HepG2 (cell line): ENCODE measurements at regions not wholly inside any gene's neighbourhood (a gene's known extent, or its start where the extent isn't known, plus 50 kb on each side); places are given as distances from the start of the nearest gene placed in this dataset.
A peak's percentile ranks its signal among the peaks of the same experiment; 100 is the strongest.

Source experiments
- ATAC-seq: fragments of 200-7000 bp; cut with Tn5 transposase; 3 replicates; pipeline ENCODE4 v1.9.1; 2020; ENCODE audit warnings: mild to moderate bottlenecking, moderate library complexity
- BruUV-seq: library from RNA; stranded (reverse); fragments of 400-500 nt; replicated peaks from 2 replicates; lab custom pipeline; 2021; lab: Mats Ljungman, UMichigan
- CTCF ChIA-PET: fragments of 300-600 bp; formaldehyde crosslinking; extraction: SDS; loops from one replicate; lab custom pipeline; 2021; ENCODE audit warnings: low total read pairs, inconsistent platforms, low intra/inter-chr PET ratio; lab: Yijun Ruan, JAX
- POLR2A ChIA-PET: fragments of 350-600 bp; sonication (Branson Sonifier 250); formaldehyde crosslinking; loops from one replicate; lab custom pipeline; 2020; ENCODE audit warnings: antibody characterized with exemption, inconsistent platforms; lab: Yijun Ruan, JAX
- DNase-seq: peaks from one replicate; pipeline ENCODE4 v3.0.0-alpha.2; 2015; ENCODE audit warnings: low spot score
- FAIRE-seq: peaks from 3 replicates; lab custom pipeline; 2011; peaks lifted over from hg19 to GRCh38; lab: Jason Lieb, UNC
- H2AFZ ChIP-seq: one replicate; pipeline ENCODE4 v1.6.1; 2011; ENCODE audit warnings: low read length, inconsistent platforms
- H3K27ac ChIP-seq: fragments of 300-600 bp; 3 replicates; pipeline ENCODE4 v1.8.0; 2011; ENCODE audit warnings: mixed run types, mild to moderate bottlenecking, mixed read lengths, low read length, inconsistent platforms; ENCODE audit not compliant: insufficient read depth; ENCODE audit errors: extremely low read length
- H3K27me3 ChIP-seq, 2 experiments: fragments of 200-600 bp in 1 of 2; 2 replicates in 1 of 2; 3 replicates in 1 of 2; pipeline versions ENCODE4 v1.6.0 to v1.8.0; 2011; ENCODE audit warnings: low read length in 2 of 2, mild to moderate bottlenecking in 2 of 2, moderate library complexity in 2 of 2, inconsistent platforms in 1 of 2; ENCODE audit not compliant: insufficient read depth in 2 of 2, control insufficient read depth in 1 of 2
- H3K36me3 ChIP-seq, 2 experiments: fragments of 200-600 bp in 1 of 2; replicated peaks in 1 of 2; 2 replicates in 1 of 2; 3 replicates in 1 of 2; pipeline versions ENCODE4 v1.5.1 to v1.8.0; 2011; ENCODE audit warnings: low read length in 2 of 2, inconsistent platforms in 1 of 2; ENCODE audit not compliant: insufficient read depth in 2 of 2, control insufficient read depth in 1 of 2
- H3K4me1 ChIP-seq: 2 replicates; pipeline ENCODE4 v1.5.1; 2012; ENCODE audit warnings: low read length, inconsistent platforms; ENCODE audit not compliant: insufficient read depth
- H3K4me2 ChIP-seq: 2 replicates; pipeline ENCODE4 v1.6.0; 2011; ENCODE audit warnings: low read depth, low read length, inconsistent platforms
- H3K4me3 ChIP-seq, 3 experiments: fragments of 200-600 bp in 1 of 3; sonication (generic), shearing (Covaris generic) in 1 of 3; replicated peaks in 1 of 3; 2 replicates each; pipeline ENCODE4 v1.5.1; 2011 to 2016; ENCODE audit warnings: low read length in 3 of 3, inconsistent platforms in 2 of 3, low read depth in 2 of 3, mild to moderate bottlenecking in 2 of 3, control low read depth in 1 of 3, mixed read lengths in 1 of 3; ENCODE audit not compliant: insufficient read depth in 1 of 3
- H3K79me2 ChIP-seq: one replicate; pipeline ENCODE4 v1.6.1; 2011; ENCODE audit warnings: low read length, inconsistent platforms; ENCODE audit not compliant: insufficient read depth
- H3K9ac ChIP-seq: 2 replicates; pipeline ENCODE4 v1.6.0; 2011; ENCODE audit warnings: mild to moderate bottlenecking, low read depth, low read length, inconsistent platforms; ENCODE audit not compliant: insufficient read depth
- H3K9me3 ChIP-seq: 2 replicates; pipeline ENCODE4 v1.5.1; 2012; ENCODE audit warnings: mild to moderate bottlenecking, low read length
- H4K20me1 ChIP-seq: 2 replicates; pipeline ENCODE4 v1.6.0; 2011; ENCODE audit warnings: inconsistent platforms, mild to moderate bottlenecking, low read length, moderate library complexity; ENCODE audit not compliant: insufficient read depth
- ATF7 ChIP-seq, 2 experiments: fragments of 450-650 bp in 1 of 2; sonication (generic) in 1 of 2; formaldehyde crosslinking in 1 of 2; IDR thresholded peaks; 2 replicates each; pipeline versions ENCODE4 v1.4.0 to v1.6.1; 2016 to 2020; ENCODE audit warnings: antibody characterized with exemption in 1 of 2, mild to moderate bottlenecking in 1 of 2, missing genetic modification reagents in 1 of 2
- ISX ChIP-seq: sonication (generic); formaldehyde crosslinking; conservative IDR thresholded peaks from 2 replicates; pipeline ENCODE4 v1.5.0; 2020; ENCODE audit warnings: missing genetic modification reagents
- MIXL1 ChIP-seq: IDR thresholded peaks from 2 replicates; pipeline ENCODE4 v1.6.1; 2016
- POLR2A ChIP-seq, 2 experiments: IDR thresholded peaks; 2 replicates each; pipeline ENCODE4 v1.6.1; 2011; ENCODE audit warnings: low read depth in 2 of 2, low read length in 2 of 2, mild to moderate bottlenecking in 1 of 2, moderate library complexity in 1 of 2; ENCODE audit not compliant: insufficient read depth in 1 of 2
- SP2 ChIP-seq: sonication (generic); formaldehyde crosslinking; IDR thresholded peaks from 2 replicates; pipeline ENCODE4 v1.5.1; 2020; ENCODE audit warnings: mild to moderate bottlenecking, missing genetic modification reagents
- ZMYM4 ChIP-seq: sonication (generic); formaldehyde crosslinking; IDR thresholded peaks from 2 replicates; pipeline ENCODE4 v1.8.1; 2023; ENCODE audit warnings: mild to moderate bottlenecking, missing genetic modification reagents
- ZNF260 ChIP-seq: sonication (generic); formaldehyde crosslinking; IDR thresholded peaks from 2 replicates; pipeline ENCODE4 v1.4.0; 2020; ENCODE audit warnings: missing genetic modification reagents, low read depth, mild to moderate bottlenecking, borderline replicate concordance
- ZNF724P ChIP-seq: sonication (generic); formaldehyde crosslinking; IDR thresholded peaks from 2 replicates; pipeline ENCODE4 v1.8.0; 2022; ENCODE audit warnings: missing genetic modification reagents, borderline replicate concordance
- WGBS: methylation state at CpG from one replicate; pipeline ENCODE4 v1.1.6; 2017; ENCODE audit warnings: low lambda C conversion rate; 5-methylcytosine and 5-hydroxymethylcytosine counted together
- in situ Hi-C: cut with HindIII; loops from 2 replicates; pipeline ENCODE4 v1.10.0; 2017; ENCODE audit warnings: low pct_unique_long_range_greater_than_20kb; ENCODE audit not compliant: extremely low pct_ligation_motif_present
- intact Hi-C: fragments of 100-400 bp; cut with micrococcal nuclease; formaldehyde crosslinking; loops from one replicate; pipeline ENCODE4 v1.10.0; 2022; ENCODE audit not compliant: unreplicated experiment
- TF ChIP-seq, protein P1 (sequence below): sonication (generic); formaldehyde crosslinking; IDR thresholded peaks from 2 replicates; pipeline ENCODE4 v1.4.0; 2020; ENCODE audit warnings: missing genetic modification reagents
- TF ChIP-seq, protein P2 (sequence below): sonication (generic); formaldehyde crosslinking; IDR thresholded peaks from 2 replicates; pipeline ENCODE4 v1.4.0; 2020; ENCODE audit warnings: low read depth, mild to moderate bottlenecking, missing genetic modification reagents
- TF ChIP-seq, protein P3 (sequence below): sonication (generic); formaldehyde crosslinking; IDR thresholded peaks from 2 replicates; pipeline ENCODE4 v1.4.0; 2020; ENCODE audit warnings: missing genetic modification reagents, borderline replicate concordance

- TF ChIP-seq, protein P1, sequence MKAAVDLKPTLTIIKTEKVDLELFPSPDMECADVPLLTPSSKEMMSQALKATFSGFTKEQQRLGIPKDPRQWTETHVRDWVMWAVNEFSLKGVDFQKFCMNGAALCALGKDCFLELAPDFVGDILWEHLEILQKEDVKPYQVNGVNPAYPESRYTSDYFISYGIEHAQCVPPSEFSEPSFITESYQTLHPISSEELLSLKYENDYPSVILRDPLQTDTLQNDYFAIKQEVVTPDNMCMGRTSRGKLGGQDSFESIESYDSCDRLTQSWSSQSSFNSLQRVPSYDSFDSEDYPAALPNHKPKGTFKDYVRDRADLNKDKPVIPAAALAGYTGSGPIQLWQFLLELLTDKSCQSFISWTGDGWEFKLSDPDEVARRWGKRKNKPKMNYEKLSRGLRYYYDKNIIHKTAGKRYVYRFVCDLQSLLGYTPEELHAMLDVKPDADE (CRISPR knock-in tag): no peak
- TF ChIP-seq ISX (no peak), MIXL1 (CRISPR knock-in tag) (no peak), SP2 (no peak), ZNF260 (CRISPR knock-in tag) (no peak), POLR2A (IDR thresholded peaks at IDR 0.05; ENCODE audit: insufficient read depth in 1 of 2, low read depth in 2 of 2, low read length in 2 of 2) (no peak), ZMYM4 (CRISPR knock-in tag) (no peak)
- TF ChIP-seq, protein P2, sequence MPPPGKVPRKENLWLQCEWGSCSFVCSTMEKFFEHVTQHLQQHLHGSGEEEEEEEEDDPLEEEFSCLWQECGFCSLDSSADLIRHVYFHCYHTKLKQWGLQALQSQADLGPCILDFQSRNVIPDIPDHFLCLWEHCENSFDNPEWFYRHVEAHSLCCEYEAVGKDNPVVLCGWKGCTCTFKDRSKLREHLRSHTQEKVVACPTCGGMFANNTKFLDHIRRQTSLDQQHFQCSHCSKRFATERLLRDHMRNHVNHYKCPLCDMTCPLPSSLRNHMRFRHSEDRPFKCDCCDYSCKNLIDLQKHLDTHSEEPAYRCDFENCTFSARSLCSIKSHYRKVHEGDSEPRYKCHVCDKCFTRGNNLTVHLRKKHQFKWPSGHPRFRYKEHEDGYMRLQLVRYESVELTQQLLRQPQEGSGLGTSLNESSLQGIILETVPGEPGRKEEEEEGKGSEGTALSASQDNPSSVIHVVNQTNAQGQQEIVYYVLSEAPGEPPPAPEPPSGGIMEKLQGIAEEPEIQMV (CRISPR knock-in tag): no peak
- TF ChIP-seq, protein P3, sequence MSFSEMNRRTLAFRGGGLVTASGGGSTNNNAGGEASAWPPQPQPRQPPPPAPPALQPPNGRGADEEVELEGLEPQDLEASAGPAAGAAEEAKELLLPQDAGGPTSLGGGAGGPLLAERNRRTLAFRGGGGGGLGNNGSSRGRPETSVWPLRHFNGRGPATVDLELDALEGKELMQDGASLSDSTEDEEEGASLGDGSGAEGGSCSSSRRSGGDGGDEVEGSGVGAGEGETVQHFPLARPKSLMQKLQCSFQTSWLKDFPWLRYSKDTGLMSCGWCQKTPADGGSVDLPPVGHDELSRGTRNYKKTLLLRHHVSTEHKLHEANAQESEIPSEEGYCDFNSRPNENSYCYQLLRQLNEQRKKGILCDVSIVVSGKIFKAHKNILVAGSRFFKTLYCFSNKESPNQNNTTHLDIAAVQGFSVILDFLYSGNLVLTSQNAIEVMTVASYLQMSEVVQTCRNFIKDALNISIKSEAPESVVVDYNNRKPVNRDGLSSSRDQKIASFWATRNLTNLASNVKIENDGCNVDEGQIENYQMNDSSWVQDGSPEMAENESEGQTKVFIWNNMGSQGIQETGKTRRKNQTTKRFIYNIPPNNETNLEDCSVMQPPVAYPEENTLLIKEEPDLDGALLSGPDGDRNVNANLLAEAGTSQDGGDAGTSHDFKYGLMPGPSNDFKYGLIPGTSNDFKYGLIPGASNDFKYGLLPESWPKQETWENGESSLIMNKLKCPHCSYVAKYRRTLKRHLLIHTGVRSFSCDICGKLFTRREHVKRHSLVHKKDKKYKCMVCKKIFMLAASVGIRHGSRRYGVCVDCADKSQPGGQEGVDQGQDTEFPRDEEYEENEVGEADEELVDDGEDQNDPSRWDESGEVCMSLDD: no peak
Observed at GRCh38 chr2:144718376-144718775, 198.5 kb upstream of the ZEB2 start (continued).

DNA sequence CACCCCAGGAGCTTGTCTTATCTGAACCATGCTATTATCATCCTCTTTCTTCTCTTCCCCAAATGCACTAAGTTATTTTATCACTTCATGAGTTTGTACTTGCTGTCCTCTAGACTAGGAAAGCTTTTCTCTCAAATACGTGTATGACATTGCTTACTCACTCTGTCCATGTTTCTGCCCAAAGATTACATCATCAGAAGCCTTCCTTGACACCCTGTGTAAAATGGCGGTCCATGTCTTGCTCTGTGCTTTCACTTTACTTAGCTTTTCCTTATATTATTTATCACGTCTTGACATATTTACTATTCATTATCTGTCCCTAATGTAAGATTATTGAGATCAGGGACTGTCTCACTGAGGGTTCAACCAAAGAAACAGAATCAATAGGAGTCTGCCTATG is 196.1 kb upstream of the ZEB2 start:
- CTCF ChIA-PET: no interaction called here

More for the DNA sequence above, 196.1 kb upstream of the ZEB2 start:
- DNase-seq: no peak
- in situ Hi-C loops: no loop called here
- Histone ChIP-seq H3K4me1 (no peaks in the 10 kb centered on the region), H3K27me3 (no peaks in the 10 kb centered on the region), H3K79me2 (no peaks in the 10 kb centered on the region), H3K4me3 (no peak overlapping the region), H3K4me2 (no peak overlapping the region), H3K9ac (no peak overlapping the region), H3K36me3 (no peaks in the 10 kb centered on the region), H3K27ac (no peak overlapping the region), H2AFZ (no peak overlapping the region), H3K9me3 (peaks cover 36% of the 10 kb centered on the region), H4K20me1 (no peaks in the 10 kb centered on the region)
- FAIRE-seq: no peak
- POLR2A ChIA-PET: no interaction called here
- no peak for ATAC-seq
- WGBS: 7% methylated on average over 3 of the region's 3 CpGs
- intact Hi-C loops: no loop called here
- BruUV-seq: no TSS peak
- no peak for TF ChIP-seq ZNF724P (CRISPR knock-in tag)
- peak; percentile 66 for TF ChIP-seq ATF7 (IDR thresholded peaks at IDR 0.05)
- no peak for TF ChIP-seq ATF7 (CRISPR knock-in tag; IDR thresholded peaks at IDR 0.05)
